Kidney (tissue), 13 donors: ENCODE measurements at regions not wholly inside any gene's neighbourhood (a gene's known extent, or its start where the extent isn't known, plus 50 kb on each side); places are given as distances from the start of the nearest gene placed in this dataset.

Experiments
- DNase-seq, 5 donors: peaks; one replicate each; pipeline ENCODE4 v3.0.0-alpha.2; 2013 to 2020
- FAIRE-seq: peaks from 2 replicates; lab custom pipeline; 2012; peaks lifted over from hg19 to GRCh38; lab: Jason Lieb, UNC
- H3K27ac ChIP-seq, 2 donors: one replicate each; pipeline ENCODE4 v1.7.0; 2013; ENCODE audit warnings: low read depth in 2 of 2, low read length in 2 of 2, inconsistent platforms in 1 of 2
- H3K27me3 ChIP-seq: one replicate; pipeline ENCODE4 v1.7.1; 2013; ENCODE audit warnings: low read length, inconsistent platforms; ENCODE audit not compliant: control insufficient read depth, insufficient read depth
- H3K36me3 ChIP-seq, 3 donors: one replicate each; pipeline versions ENCODE4 v1.7.0 to v1.7.1; 2013; ENCODE audit warnings: low read length in 3 of 3, control low read depth in 1 of 3, inconsistent platforms in 1 of 3; ENCODE audit not compliant: insufficient read depth in 3 of 3, control insufficient read depth in 2 of 3
- H3K4me1 ChIP-seq, 3 donors: one replicate each; pipeline versions ENCODE4 v1.7.0 to v1.7.1; 2013; ENCODE audit warnings: low read length in 3 of 3, inconsistent platforms in 1 of 3, low read depth in 1 of 3; ENCODE audit not compliant: control insufficient read depth in 2 of 3, insufficient read depth in 2 of 3
- H3K4me3 ChIP-seq, 3 donors: one replicate each; pipeline versions ENCODE4 v1.7.0 to v1.8.1; 2013; ENCODE audit warnings: low read length in 3 of 3, control low read depth in 1 of 3, inconsistent platforms in 1 of 3
- H3K9ac ChIP-seq, 3 donors: one replicate each; pipeline versions ENCODE4 v1.7.0 to v1.7.1; 2013; ENCODE audit warnings: low read length in 3 of 3, control low read depth in 1 of 3, inconsistent platforms in 1 of 3
- H3K9me3 ChIP-seq, 3 donors: one replicate each; pipeline versions ENCODE4 v1.7.0 to v1.7.1; 2013; ENCODE audit warnings: low read length in 3 of 3, control low read depth in 1 of 3, inconsistent platforms in 1 of 3; ENCODE audit not compliant: control insufficient read depth in 2 of 3, insufficient read depth in 1 of 3
- intact Hi-C: fragments of 100-400 bp; cut with DNase I; formaldehyde crosslinking; loops from one replicate; pipeline ENCODE4 v1.11.1; 2022
- TF ChIP-seq, protein P1 (sequence below): IDR thresholded peaks from 3 replicates; pipeline ENCODE4 v1.5.1; 2012; ENCODE audit warnings: mild to moderate bottlenecking, moderate library complexity, borderline replicate concordance; ENCODE audit not compliant: insufficient read depth; ENCODE audit errors: extremely low read depth
- donor health status: control.
- donor health status: control.
- donor health status: control.
- donor health status: control.
- donor health status: control.
- donor health status: DM: yes; HTN: yes; CAD: no.
- donor health status: Normal renal cell carcinoma (clear cell type).

DNA sequence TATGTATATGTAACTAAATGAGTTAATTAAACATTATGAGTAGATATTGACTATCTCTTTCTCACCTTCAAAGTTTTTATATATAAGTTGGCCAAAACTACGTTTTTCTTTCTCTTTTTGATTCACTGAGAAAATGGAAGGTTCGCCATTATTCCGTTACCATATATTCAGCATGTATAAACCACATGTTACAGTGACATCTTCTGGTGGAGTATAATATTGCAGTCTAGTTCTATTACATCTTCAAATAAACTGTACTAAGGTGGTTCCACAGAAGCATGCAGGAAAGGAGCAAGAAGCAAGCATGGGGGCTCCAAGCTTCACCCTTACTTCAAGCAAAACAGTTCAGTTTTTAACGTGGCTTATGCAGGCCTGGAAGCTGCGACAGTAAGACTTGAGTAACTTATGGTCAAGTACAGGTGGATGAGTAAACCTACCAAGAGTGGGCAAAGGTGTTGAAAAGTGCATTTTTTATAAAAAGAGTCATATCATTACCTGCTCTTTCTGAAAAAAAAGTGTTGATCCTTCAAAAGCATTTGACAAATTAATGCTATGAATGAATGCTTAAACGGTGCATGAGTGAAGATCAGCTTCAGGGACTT is 129.8 kb upstream of the RAB6C start:
- intact Hi-C loops: no loop called here
- Histone ChIP-seq H3K27ac (no peak overlapping the region), H3K27me3 (no peaks in the 10 kb centered on the region), H3K36me3 (no peaks in the 10 kb centered on the region), H3K4me1 (no peaks in the 10 kb centered on the region), H3K9me3 (no peaks in the 10 kb centered on the region), H3K9ac (no peak overlapping the region), H3K4me3 (no peak overlapping the region)
- TF ChIP-seq, protein P1, sequence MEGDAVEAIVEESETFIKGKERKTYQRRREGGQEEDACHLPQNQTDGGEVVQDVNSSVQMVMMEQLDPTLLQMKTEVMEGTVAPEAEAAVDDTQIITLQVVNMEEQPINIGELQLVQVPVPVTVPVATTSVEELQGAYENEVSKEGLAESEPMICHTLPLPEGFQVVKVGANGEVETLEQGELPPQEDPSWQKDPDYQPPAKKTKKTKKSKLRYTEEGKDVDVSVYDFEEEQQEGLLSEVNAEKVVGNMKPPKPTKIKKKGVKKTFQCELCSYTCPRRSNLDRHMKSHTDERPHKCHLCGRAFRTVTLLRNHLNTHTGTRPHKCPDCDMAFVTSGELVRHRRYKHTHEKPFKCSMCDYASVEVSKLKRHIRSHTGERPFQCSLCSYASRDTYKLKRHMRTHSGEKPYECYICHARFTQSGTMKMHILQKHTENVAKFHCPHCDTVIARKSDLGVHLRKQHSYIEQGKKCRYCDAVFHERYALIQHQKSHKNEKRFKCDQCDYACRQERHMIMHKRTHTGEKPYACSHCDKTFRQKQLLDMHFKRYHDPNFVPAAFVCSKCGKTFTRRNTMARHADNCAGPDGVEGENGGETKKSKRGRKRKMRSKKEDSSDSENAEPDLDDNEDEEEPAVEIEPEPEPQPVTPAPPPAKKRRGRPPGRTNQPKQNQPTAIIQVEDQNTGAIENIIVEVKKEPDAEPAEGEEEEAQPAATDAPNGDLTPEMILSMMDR: peak; percentile 65
- FAIRE-seq (peak; percentile 90), DNase-seq (peak in 2 of 5 donors; percentile 88)

DNA sequence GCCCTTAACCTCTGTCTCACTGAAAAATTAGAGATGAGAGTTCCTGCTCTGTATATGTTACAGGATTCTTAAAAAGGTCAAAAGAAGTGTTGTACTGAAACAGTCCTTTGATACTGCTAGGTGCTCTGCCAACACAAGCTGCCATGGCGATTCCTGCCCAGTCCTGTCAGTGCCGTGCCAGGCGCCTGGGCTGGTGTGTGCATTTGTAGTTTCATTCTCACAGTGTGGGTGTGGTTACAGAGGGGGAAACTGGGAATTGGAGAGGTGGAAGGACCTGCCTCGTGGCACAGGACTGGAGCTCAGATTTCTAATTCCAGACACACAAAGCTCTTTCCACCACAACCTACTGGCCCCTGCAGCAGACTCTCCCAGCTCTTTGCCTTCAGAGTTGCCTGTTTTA is 122.3 kb upstream of the RAB6C start:
- peak in 1 of 5 donors; percentile 35 for DNase-seq
- Histone ChIP-seq H3K36me3 (no peaks in the 10 kb centered on the region), H3K9ac (no peak overlapping the region), H3K27ac (no peak overlapping the region), H3K9me3 (no peaks in the 10 kb centered on the region), H3K4me1 (no peaks in the 10 kb centered on the region), H3K4me3 (no peak overlapping the region), H3K27me3 (no peaks in the 10 kb centered on the region)
- TF ChIP-seq, protein P1: no peak
- intact Hi-C loops: no loop called here
- no peak for FAIRE-seq

DNA sequence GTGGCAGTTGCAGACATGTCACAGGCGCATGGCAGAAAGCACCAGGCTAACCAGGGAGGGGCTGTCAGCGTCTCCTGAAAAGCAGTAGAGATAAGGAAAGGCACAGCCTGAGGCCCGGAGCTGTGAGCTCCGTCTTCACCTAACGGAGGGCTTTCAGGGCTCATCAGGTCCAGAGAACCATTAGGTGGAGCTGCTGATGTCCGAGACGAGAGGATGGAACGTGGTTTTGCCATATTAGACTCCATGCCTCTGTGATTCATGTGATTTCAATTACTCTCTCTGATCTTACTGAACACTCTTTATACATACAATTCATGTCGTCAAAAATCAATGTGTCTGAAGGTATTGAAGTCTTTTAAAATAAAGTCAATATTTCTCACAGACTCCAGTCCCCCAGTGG is 120.3 kb upstream of the RAB6C start:
- FAIRE-seq: no peak
- TF ChIP-seq, protein P1: no peak
- intact Hi-C loops: no loop called here

DNA sequence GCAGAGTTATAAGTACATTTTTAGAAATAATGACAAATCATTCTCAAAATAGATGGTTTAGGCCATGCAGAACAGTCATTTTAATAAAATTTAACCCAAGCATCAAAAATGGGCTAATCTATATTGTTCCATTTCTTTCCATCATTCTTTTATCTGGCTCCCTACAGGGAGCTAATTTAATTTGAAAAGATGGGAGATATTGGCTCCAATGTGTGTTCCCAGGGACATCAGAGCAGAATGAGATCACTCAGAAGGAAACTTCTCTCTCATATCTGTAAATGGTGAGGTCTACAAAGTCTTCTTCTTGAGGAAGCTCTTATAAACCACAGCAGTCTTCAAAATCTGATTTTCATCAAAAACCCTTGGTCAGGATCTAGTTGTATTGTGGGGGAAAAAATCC is 119.4 kb upstream of the RAB6C start:
- TF ChIP-seq, protein P1: no peak
- H3K9ac ChIP-seq: no peak overlapping the region
- H3K27ac ChIP-seq: no peak overlapping the region
- FAIRE-seq: no peak
- H3K4me3 ChIP-seq: no peak overlapping the region
- no peaks in the 10 kb centered on the region for H3K9me3 ChIP-seq
- no peak for DNase-seq
- H3K36me3 ChIP-seq: no peaks in the 10 kb centered on the region
- intact Hi-C loops: no loop called here
- no peaks in the 10 kb centered on the region for H3K27me3 ChIP-seq
- H3K4me1 ChIP-seq: no peaks in the 10 kb centered on the region

More for the DNA sequence above, 120.3 kb upstream of the RAB6C start:
- H3K27me3 ChIP-seq: no peaks in the 10 kb centered on the region
- H3K36me3 ChIP-seq: no peaks in the 10 kb centered on the region
- no peak for DNase-seq
- no peak overlapping the region for H3K4me3 ChIP-seq
- H3K27ac ChIP-seq: no peak overlapping the region
- no peak overlapping the region for H3K9ac ChIP-seq
- no peaks in the 10 kb centered on the region for H3K4me1 ChIP-seq
- no peaks in the 10 kb centered on the region for H3K9me3 ChIP-seq
